ENCODE measurements at regions not wholly inside any gene's neighbourhood (a gene's known extent, or its start where the extent isn't known, plus 50 kb on each side); places are given as distances from the start of the nearest gene placed in this dataset.

GRCh38 chr21:35377505-35378090 lies 328.5 kb upstream of the RUNX1 start:
- H3K36me3 ChIP-seq: no peaks in the 10 kb centered on the region
- TF ChIP-seq CTCF (IDR thresholded peaks at IDR 0.05) (no peak), POLR2A (IDR thresholded peaks at IDR 0.05) (no peak)
- DNase-seq (no peak), ATAC-seq (no peak)
- no peaks in the 10 kb centered on the region for H3K27me3 ChIP-seq
- intact Hi-C loops (cut with DNase I): no loop called here
- H3K27ac ChIP-seq: no peak overlapping the region
- no peak overlapping the region for H3K4me3 ChIP-seq
- WGBS, 4 donors: 64 to 73% (median 66%) methylated on average over 7 of the region's 7 CpGs
- H3K9me3 ChIP-seq: no peaks in the 10 kb centered on the region
- no peaks in the 10 kb centered on the region for H3K4me1 ChIP-seq

GRCh38 chr21:35376406-35377135 lies 327.5 kb upstream of the RUNX1 start:
- TF ChIP-seq CTCF (IDR thresholded peaks at IDR 0.05) (no peak), POLR2A (IDR thresholded peaks at IDR 0.05) (no peak)
- Histone ChIP-seq H3K36me3 (no peaks in the 10 kb centered on the region), H3K27ac (no peak overlapping the region), H3K27me3 (no peaks in the 10 kb centered on the region), H3K4me1 (no peaks in the 10 kb centered on the region), H3K4me3 (no peak overlapping the region), H3K9me3 (no peaks in the 10 kb centered on the region)
- DNase-seq: no peak
- no peak for ATAC-seq
- intact Hi-C loops (cut with DNase I): no loop called here
- 72 to 82% (median 76%) methylated on average over 7 of the region's 7 CpGs for WGBS, 4 donors

- H3K36me3 ChIP-seq: no peaks in the 10 kb centered on the region
- no peaks in the 10 kb centered on the region for H3K4me1 ChIP-seq
- no peaks in the 10 kb centered on the region for H3K27me3 ChIP-seq
- no peak overlapping the region for H3K27ac ChIP-seq
- no peak overlapping the region for H3K4me3 ChIP-seq
- ATAC-seq (no peak), DNase-seq (no peak)
- intact Hi-C loops (cut with DNase I): no loop called here
- WGBS, 4 donors: 80 to 100% (median 88%) methylated on average over 1 of the region's 1 CpG
- no peak for TF ChIP-seq CTCF (IDR thresholded peaks at IDR 0.05)
- no peak for TF ChIP-seq POLR2A (IDR thresholded peaks at IDR 0.05)
- no peaks in the 10 kb centered on the region for H3K9me3 ChIP-seq
Measured at GRCh38 chr21:35375115-35375514, 326.0 kb upstream of the RUNX1 start.

- DNase-seq: no peak
- no peak for ATAC-seq
- intact Hi-C loops (cut with DNase I): no loop called here
- Histone ChIP-seq H3K9me3 (no peaks in the 10 kb centered on the region), H3K27ac (no peak overlapping the region), H3K27me3 (no peaks in the 10 kb centered on the region), H3K4me1 (no peaks in the 10 kb centered on the region), H3K4me3 (no peak overlapping the region), H3K36me3 (no peaks in the 10 kb centered on the region)
- TF ChIP-seq POLR2A (IDR thresholded peaks at IDR 0.05) (no peak), CTCF (IDR thresholded peaks at IDR 0.05) (no peak)
- WGBS, 4 donors: 78 to 85% (median 80%) methylated on average over 2 of the region's 2 CpGs
Measured at GRCh38 chr21:35373998-35374397, 324.9 kb upstream of the RUNX1 start.

All from heart left ventricle (tissue), 16 donors.